ENCODE measurements at regions not wholly inside any gene's neighbourhood (a gene's known extent, or its start where the extent isn't known, plus 50 kb on each side); places are given as distances from the start of the nearest gene placed in this dataset.
"Not testable (repeated sequence)": the region's sequence is repeated elsewhere in the genome, so short reads cannot be mapped to it uniquely, and the experiment has no call there.

DNA sequence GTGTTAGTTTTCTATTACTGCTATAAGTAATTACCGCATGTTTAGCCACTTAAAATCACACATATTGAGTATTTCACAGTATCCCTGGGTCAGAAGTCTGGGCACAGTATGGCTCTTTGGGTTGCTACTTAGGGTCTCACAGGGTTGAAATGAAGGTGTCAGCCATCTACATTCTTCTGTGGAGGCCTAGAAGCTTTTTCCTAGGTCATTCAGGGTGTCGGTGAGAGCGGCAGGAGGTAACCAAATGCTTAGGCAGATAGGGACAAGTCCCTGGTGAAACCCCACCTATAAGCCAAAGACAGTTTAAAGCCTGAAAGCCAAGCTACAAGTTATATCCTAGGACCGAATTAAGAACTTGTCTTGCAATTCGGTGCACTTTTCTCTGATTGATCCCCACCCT lies 856.7 kb downstream of the PCDH17 start:
- no peaks in the 10 kb centered on the region for H3K27me3 ChIP-seq
- H3K4me1 ChIP-seq: no peaks in the 10 kb centered on the region
- no peaks in the 10 kb centered on the region for H3K36me3 ChIP-seq
- TF ChIP-seq, protein P1, sequence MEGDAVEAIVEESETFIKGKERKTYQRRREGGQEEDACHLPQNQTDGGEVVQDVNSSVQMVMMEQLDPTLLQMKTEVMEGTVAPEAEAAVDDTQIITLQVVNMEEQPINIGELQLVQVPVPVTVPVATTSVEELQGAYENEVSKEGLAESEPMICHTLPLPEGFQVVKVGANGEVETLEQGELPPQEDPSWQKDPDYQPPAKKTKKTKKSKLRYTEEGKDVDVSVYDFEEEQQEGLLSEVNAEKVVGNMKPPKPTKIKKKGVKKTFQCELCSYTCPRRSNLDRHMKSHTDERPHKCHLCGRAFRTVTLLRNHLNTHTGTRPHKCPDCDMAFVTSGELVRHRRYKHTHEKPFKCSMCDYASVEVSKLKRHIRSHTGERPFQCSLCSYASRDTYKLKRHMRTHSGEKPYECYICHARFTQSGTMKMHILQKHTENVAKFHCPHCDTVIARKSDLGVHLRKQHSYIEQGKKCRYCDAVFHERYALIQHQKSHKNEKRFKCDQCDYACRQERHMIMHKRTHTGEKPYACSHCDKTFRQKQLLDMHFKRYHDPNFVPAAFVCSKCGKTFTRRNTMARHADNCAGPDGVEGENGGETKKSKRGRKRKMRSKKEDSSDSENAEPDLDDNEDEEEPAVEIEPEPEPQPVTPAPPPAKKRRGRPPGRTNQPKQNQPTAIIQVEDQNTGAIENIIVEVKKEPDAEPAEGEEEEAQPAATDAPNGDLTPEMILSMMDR (IDR thresholded peaks at IDR 0.05): no peak
- no peak for TF ChIP-seq POLR2A (IDR thresholded peaks at IDR 0.05)
- no peak overlapping the region for H3K27ac ChIP-seq
- no peaks in the 10 kb centered on the region for H3K9me3 ChIP-seq
- H3K4me3 ChIP-seq: no peak overlapping the region
- no peak for DNase-seq

DNA sequence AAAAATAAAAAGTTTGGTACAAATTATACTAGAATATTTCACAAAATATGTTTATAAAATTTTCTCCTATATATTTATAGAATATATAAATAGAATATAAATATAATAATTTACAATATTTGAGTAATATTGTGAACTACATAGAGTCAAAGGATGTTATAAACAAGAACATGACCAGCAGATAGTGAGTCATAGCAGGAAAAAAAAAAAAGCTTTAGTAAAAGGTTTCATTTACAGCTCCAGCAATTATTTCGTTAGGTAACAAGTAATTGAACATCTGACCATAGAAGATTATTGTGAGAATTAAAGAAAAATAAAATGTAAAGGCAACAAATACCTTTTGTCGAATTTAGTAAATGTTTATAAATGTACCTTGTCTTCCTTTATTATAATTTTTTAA lies 864.1 kb downstream of the PCDH17 start:
- Histone ChIP-seq H3K27me3 (no peaks in the 10 kb centered on the region), H3K4me1 (no peaks in the 10 kb centered on the region), H3K36me3 (no peaks in the 10 kb centered on the region), H3K4me3 (no peak overlapping the region), H3K27ac (no peak overlapping the region), H3K9me3 (no peaks in the 10 kb centered on the region)
- DNase-seq: no peak
- no peak for TF ChIP-seq POLR2A (IDR thresholded peaks at IDR 0.05)

DNA sequence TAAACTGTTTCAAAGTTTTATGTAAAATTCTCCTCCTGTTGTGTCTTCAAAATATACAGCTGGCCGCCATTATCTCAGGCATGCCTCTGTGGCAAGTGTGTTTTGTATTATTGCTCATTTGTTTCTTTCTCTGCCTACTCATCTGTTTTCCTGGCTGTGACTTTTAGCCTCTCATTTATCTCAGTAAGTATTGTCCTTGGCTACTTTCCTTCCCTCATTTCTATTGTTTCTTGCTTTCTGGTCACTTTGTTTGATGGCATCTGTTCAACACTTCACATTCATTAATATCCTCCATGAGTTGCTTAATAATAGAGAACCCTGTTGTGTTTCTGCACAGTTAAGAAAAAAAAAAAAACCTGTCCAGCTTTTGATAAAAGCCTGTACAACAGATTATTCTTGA lies 869.4 kb downstream of the PCDH17 start:
- Histone ChIP-seq H3K9me3 (peaks cover 0 to 3% (median 0%) of the 10 kb centered on the region in 4 donors), H3K27me3 (no peaks in the 10 kb centered on the region), H3K4me3 (no peak overlapping the region), H3K36me3 (no peaks in the 10 kb centered on the region), H3K27ac (no peak overlapping the region), H3K4me1 (no peaks in the 10 kb centered on the region)
- no peak for DNase-seq
- TF ChIP-seq, protein P1 (IDR thresholded peaks at IDR 0.05): no peak
- TF ChIP-seq POLR2A (IDR thresholded peaks at IDR 0.05): no peak

DNA sequence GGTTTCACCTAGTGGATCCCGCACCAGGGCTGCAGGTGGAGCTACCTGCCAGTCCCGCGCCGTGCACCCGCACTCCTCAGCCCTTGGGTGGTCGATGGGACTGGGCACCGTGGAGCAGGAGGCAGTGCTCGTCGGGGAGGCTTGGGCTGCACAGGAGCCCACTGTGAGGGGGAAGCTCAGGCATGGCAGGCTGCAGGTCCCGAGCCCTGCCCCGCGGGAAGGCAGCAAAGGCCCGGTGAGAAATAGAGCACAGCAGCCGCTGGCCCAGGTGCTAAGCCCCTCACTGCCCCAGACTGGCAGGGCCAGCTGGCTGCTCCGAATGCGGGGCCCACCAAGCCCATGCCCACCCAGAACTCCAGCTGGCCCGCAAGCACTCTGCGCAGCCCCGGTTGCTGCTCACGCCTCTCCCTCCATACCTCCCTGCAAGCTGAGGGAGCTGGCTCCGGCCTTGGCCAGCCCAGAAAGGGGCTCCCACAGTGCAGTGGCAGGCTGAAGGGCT lies 872.7 kb downstream of the PCDH17 start:
- not testable (repeated sequence) for H3K9me3 ChIP-seq, H3K36me3 ChIP-seq, H3K27me3 ChIP-seq, DNase-seq, H3K27ac ChIP-seq, H3K4me1 ChIP-seq, H3K4me3 ChIP-seq

DNA sequence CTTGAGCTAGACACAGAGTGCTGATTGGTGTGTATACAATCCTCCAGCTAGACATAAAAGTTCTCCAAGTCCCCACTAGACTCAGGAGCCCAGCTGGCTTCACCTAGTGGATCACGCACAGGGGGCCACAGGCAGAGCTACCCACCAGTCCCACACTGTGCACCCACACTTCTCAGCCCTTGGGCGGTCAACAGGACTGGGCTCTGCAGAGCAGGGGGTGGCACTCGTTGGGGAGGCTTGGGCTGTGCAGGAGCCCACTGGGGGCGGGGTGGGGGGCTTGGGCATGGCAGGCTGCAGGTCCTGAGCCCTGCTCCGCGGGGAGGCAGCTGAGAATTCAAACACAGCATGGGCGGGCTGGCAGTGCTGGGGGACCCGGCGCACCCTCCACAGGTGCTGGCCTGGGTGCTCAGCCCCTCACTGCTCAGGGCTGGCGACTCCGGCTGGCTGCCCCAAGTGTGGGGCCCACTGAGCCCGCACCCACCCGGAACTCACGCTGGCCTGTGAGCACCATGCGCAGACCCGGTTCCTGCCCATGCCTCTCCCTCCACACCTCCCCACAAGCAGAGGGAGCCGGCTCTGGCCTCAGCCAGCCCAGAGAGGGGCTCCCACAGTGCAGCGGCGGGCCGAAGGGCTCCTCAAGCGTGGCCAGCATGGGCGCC lies 873.8 kb downstream of the PCDH17 start:
- not testable (repeated sequence) for H3K27me3 ChIP-seq, DNase-seq, H3K36me3 ChIP-seq, H3K4me1 ChIP-seq, H3K9me3 ChIP-seq, H3K27ac ChIP-seq, H3K4me3 ChIP-seq

DNA sequence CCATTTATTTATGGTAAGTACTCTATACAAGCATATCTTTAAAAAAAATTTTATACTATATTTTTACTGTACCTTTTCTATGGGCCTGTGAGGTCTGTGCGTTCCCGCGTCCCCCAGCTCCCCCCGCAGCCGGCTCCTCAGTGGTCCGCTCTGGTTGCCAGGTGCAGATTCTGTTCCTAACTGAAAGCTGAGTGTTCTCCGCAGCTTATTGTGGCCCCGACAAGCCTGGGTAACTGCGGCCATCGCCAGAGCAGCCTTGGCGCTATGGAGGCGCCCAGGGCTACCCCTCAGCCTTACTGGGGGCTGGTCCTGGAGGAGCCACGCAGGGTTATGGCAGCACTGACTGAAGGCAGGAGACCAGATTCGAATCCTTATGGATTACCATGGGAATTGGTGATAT lies 896.8 kb downstream of the PCDH17 start:
- no peaks in the 10 kb centered on the region for H3K9me3 ChIP-seq
- H3K36me3 ChIP-seq: no peaks in the 10 kb centered on the region
- no peak overlapping the region for H3K27ac ChIP-seq
- no peak for DNase-seq
- H3K4me1 ChIP-seq: no peaks in the 10 kb centered on the region
- TF ChIP-seq, protein P1 (IDR thresholded peaks at IDR 0.05): no peak
- no peak for TF ChIP-seq POLR2A (IDR thresholded peaks at IDR 0.05)
- H3K4me3 ChIP-seq: no peak overlapping the region
- H3K27me3 ChIP-seq: no peaks in the 10 kb centered on the region

DNA sequence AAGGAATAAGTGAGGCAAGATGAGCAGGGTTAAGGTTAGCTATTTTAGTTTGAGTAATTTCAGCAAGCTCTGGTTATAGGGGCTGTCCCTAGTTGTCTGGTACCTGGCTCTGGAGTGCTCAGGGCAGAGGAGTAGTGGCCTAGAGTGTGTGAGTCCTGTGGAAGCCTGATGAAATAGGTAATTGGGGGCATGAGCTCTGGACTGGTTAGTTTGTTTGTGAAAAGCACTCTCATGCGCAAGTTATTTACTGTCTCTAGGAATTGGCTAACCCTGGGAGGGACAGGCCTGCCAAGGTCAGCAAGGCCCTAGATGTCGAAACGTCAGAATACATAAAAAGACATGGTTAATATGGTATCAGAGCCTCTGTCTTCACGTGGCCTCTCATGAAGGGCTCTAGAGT lies 900.1 kb downstream of the PCDH17 start:
- no peak overlapping the region for H3K4me3 ChIP-seq
- TF ChIP-seq, protein P1 (IDR thresholded peaks at IDR 0.05): no peak
- TF ChIP-seq POLR2A (IDR thresholded peaks at IDR 0.05): no peak

More for the DNA sequence above, 900.1 kb downstream of the PCDH17 start:
- H3K4me1 ChIP-seq: no peaks in the 10 kb centered on the region
- H3K27me3 ChIP-seq: no peaks in the 10 kb centered on the region
- DNase-seq: no peak
- no peaks in the 10 kb centered on the region for H3K36me3 ChIP-seq
- H3K27ac ChIP-seq: no peak overlapping the region
- no peaks in the 10 kb centered on the region for H3K9me3 ChIP-seq

All from Peyer's patch (tissue), 4 donors.